ENCODE measurements at regions not wholly inside any gene's neighbourhood (a gene's known extent, or its start where the extent isn't known, plus 50 kb on each side); places are given as distances from the start of the nearest gene placed in this dataset.

DNA sequence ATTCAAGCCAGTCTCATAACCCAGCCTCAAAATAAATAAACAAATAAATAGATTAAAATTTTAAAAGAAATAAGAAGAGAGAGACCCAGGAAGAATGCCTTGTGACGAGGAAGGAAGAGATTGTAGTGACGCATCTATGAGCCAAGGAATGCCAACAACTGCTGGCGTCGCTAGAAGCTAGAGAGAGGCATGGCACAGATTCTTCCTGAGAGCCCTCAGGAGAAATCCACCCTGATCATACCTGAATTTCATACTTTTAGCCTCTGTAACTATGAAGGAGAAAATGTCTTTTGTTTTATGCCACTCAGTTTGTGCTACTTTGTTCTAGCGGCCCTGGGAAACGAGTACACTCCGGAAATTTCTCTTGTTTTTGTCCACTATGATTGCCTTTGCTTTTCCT is 103.9 kb downstream of the C9orf50 start:
- TF ChIP-seq POLR2A (IDR thresholded peaks at IDR 0.05) (no peak), EP300 (IDR thresholded peaks at IDR 0.05) (no peak), CTCF (IDR thresholded peaks at IDR 0.05) (no peak)
- Histone ChIP-seq H3K4me3 (no peak overlapping the region), H3K27me3 (no peaks in the 10 kb centered on the region), H3K9me3 (peaks cover 0 to 38% (median 1%) of the 10 kb centered on the region in 4 donors), H3K36me3 (peaks cover 0 to 7% (median 0%) of the 10 kb centered on the region in 3 donors), H3K4me1 (no peaks in the 10 kb centered on the region), H3K27ac (no peak overlapping the region)
- 92 to 96% methylated on average over 7 of the region's 7 CpGs for WGBS, 2 donors
- no peak for DNase-seq (ENCODE audit: low spot score in 2 of 2)

DNA sequence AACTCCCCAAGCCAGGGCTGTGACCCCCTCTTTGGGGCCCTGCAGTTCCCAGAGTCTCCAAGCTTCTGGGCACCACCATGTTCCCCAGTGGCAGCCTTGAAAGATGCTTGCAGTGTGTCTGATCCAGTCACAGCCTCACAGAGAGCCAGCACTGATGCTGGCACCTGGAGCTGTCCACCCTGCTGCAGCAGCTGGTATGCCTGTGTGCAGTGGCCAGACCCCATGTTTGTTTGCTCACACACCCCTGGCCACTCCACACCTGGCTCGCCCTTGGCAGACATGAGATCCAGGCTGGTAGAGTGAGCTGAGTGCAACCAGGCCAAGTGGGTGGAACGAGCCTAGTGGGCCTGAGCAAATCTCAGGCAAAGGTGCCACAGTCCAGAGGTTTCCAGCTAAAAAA is 106.0 kb downstream of the C9orf50 start:
- H3K36me3 ChIP-seq = peaks cover 0 to 7% (median 0%) of the 10 kb centered on the region in 3 donors
- no peak overlapping the region for H3K27ac ChIP-seq
- H3K4me3 ChIP-seq = no peak overlapping the region
- WGBS, 2 donors = 90 to 96% methylated on average over 2 of the region's 2 CpGs
- no peak for DNase-seq (ENCODE audit: low spot score in 2 of 2)
- H3K27me3 ChIP-seq = no peaks in the 10 kb centered on the region
- H3K9me3 ChIP-seq = peaks cover 0 to 38% (median 1%) of the 10 kb centered on the region in 4 donors
- no peaks in the 10 kb centered on the region for H3K4me1 ChIP-seq
- no peak for TF ChIP-seq CTCF (IDR thresholded peaks at IDR 0.05)
- TF ChIP-seq POLR2A (IDR thresholded peaks at IDR 0.05) = no peak
- TF ChIP-seq EP300 (IDR thresholded peaks at IDR 0.05) = no peak

- DNase-seq (ENCODE audit: low spot score in 2 of 2) = no peak
These were observed 106.4 kb downstream of the C9orf50 start for GRCh38 chr9:129514497-129514867.

GRCh38 chr9:129513856-129514496 is 106.9 kb downstream of the C9orf50 start:
- no peak overlapping the region for H3K4me3 ChIP-seq
- TF ChIP-seq POLR2A (IDR thresholded peaks at IDR 0.05) (no peak), EP300 (IDR thresholded peaks at IDR 0.05) (no peak), CTCF (IDR thresholded peaks at IDR 0.05) (no peak)
- H3K27ac ChIP-seq = no peak overlapping the region
- H3K9me3 ChIP-seq = peaks cover 0 to 38% (median 1%) of the 10 kb centered on the region in 4 donors
- WGBS, 2 donors = 100% methylated on average over 6 of the region's 7 CpGs; no CpG with 5 or more reads in 1 of the 2 donors
- peaks cover 0 to 7% (median 0%) of the 10 kb centered on the region in 3 donors for H3K36me3 ChIP-seq
- no peak for DNase-seq (ENCODE audit: low spot score in 2 of 2)
- H3K4me1 ChIP-seq = no peaks in the 10 kb centered on the region
- H3K27me3 ChIP-seq = no peaks in the 10 kb centered on the region

More at GRCh38 chr9:129514497-129514867, 106.4 kb downstream of the C9orf50 start:
- no peaks in the 10 kb centered on the region for H3K27me3 ChIP-seq
- H3K36me3 ChIP-seq = peaks cover 0 to 7% (median 0%) of the 10 kb centered on the region in 3 donors
- no peak overlapping the region for H3K4me3 ChIP-seq
- no peak overlapping the region for H3K27ac ChIP-seq
- H3K4me1 ChIP-seq = no peaks in the 10 kb centered on the region
- H3K9me3 ChIP-seq = peaks cover 0 to 38% (median 1%) of the 10 kb centered on the region in 4 donors
- no peak for TF ChIP-seq CTCF (IDR thresholded peaks at IDR 0.05)
- no peak for TF ChIP-seq POLR2A (IDR thresholded peaks at IDR 0.05)
- no peak for TF ChIP-seq EP300 (IDR thresholded peaks at IDR 0.05)
- 50 to 70% methylated on average over 1 to 3 of the region's 3 CpGs for WGBS, 2 donors

- Histone ChIP-seq H3K4me1 (no peaks in the 10 kb centered on the region), H3K36me3 (peaks cover 0 to 7% (median 0%) of the 10 kb centered on the region in 3 donors), H3K4me3 (no peak overlapping the region), H3K27ac (no peak overlapping the region), H3K9me3 (peaks cover 0 to 33% (median 1%) of the 10 kb centered on the region in 4 donors), H3K27me3 (no peaks in the 10 kb centered on the region)
- DNase-seq (ENCODE audit: low spot score in 2 of 2) = no peak
- no peak for TF ChIP-seq POLR2A (IDR thresholded peaks at IDR 0.05)
- no peak for TF ChIP-seq CTCF (IDR thresholded peaks at IDR 0.05)
- no peak for TF ChIP-seq EP300 (IDR thresholded peaks at IDR 0.05)
- 77 to 81% methylated on average over 3 of the region's 3 CpGs for WGBS, 2 donors
These were observed 107.6 kb downstream of the C9orf50 start for GRCh38 chr9:129513282-129513681.
